ENCODE measurements at regions not wholly inside any gene's neighbourhood (a gene's known extent, or its start where the extent isn't known, plus 50 kb on each side); places are given as distances from the start of the nearest gene placed in this dataset.
A peak's percentile ranks its signal among the peaks of the same experiment; 100 is the strongest.
"Not testable (repeated sequence)": the region's sequence is repeated elsewhere in the genome, so short reads cannot be mapped to it uniquely, and the experiment has no call there.

GRCh38 chr12:60501124-60501729 is 905.4 kb downstream of the SLC16A7 start:
- DNase-seq (ENCODE audit: low spot score): no peak

DNA sequence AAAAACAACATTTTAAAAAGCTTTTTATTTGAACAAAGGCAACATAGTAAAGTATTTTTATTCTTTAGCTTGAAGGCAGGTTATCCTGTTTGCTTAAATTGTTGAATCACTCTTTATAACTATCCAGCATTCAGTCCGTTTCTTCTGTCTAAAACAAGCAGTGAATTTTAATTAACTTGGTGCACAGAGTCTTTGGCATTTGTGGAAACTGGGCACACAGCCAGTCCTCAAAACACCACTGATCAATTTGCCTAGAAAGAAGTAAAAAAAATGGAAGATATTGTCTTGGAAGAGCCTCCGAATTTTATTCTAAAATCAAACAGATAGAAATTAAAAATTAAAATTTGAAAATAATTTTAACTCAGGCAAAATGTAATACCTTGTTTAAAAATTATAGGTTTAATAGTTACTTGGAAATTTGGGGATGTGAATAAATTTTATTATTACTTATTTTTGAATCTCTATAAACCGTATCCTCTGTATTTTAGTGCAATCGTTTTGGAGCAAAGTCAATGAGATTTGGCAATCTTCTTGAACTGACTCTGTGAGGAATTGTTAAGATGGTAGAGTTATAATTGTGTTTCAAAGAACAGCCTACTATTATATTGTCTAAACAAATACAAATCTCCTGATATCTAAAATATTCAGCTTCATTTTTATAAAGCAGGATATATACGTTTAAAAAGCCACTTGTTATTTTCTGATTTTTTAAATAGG is 927.0 kb downstream of the SLC16A7 start:
- DNase-seq (ENCODE audit: low spot score): no peak

- DNase-seq (ENCODE audit: low spot score): no peak
Observed at GRCh38 chr12:60529261-60529660, 933.4 kb downstream of the SLC16A7 start.

DNA sequence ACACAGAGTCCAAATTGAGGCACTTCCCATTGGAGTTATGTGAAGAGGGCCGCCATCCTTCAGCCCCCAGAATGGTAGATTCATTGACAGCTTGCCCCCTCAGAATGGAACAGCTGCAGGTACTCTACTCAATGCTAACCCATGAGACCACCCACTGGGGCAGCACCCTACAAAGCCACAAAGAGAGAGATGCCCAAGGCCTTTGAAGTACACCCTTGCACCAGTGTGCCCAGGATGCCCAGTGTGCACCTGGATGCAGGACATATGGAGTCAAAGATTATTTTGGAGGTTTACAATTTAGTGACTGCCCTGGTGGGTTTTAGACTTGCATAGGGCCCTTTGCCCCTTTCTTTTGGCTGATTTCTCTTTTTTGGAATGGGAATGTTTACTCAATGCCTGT is 933.9 kb downstream of the SLC16A7 start:
- DNase-seq (ENCODE audit: low spot score): no peak

DNA sequence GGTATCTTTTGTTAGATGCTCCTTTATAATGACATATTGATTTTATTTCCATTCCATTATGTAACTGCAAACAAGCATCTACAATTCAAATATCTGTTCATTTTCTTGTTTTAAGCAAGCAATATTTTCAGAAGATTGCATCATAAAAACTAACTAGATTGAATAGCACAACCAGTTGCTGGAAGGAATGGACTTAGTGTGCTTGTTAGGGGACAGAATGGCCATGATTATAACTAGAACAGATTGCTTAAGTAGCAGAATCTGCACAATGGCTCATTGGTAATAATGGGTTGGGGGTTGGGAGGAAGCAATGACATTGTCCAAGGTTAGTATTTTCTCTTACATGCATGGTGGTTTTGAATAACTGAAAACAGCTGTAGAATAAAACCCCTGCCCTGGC is 939.5 kb downstream of the SLC16A7 start:
- DNase-seq (ENCODE audit: low spot score): no peak

DNA sequence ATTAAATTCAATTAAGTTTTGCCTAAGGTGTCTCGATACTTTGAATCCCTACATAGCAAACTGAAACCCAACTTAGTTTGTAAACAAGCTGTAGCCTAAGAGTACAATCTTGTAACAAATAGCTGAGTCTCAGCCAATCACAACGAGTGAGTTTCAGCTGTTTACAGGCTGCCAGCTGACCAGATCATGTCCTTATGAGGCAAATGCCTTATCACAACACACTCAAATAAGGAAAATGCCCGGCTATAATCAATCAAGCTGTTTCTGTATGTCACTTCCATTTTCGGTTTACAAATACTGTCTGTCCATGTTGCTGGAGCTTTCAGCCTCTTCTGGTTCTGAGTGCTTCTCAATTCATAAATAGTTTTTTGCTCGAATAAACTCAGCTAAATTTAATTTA is 943.8 kb downstream of the SLC16A7 start:
- DNase-seq (ENCODE audit: low spot score): peak; percentile 1

- DNase-seq (ENCODE audit: low spot score): no peak
Observed at GRCh38 chr12:60568914-60569313, 973.1 kb downstream of the SLC16A7 start.

DNA sequence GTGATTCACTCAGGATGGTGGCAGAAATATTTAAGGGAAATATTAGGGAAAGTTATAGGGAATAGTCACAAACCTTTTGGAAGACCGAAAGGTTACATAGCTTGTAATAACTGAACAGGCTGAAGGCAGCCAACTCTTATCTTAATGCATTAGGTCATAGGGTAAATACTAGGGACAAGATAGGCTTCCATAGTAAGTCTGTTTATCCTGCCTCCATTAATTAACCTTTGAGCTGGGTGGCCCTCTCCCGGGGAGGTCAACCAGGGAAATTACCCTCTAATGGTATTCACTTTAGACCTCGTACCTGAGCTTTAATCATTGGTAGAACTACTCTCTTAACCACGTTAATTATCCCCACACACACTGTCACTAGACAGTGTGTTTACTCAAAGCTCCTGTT is 981.8 kb downstream of the SLC16A7 start:
- DNase-seq (ENCODE audit: low spot score): no peak

- DNase-seq (ENCODE audit: low spot score): not testable (repeated sequence)
Observed at GRCh38 chr12:60587664-60588063, 991.8 kb downstream of the SLC16A7 start.

- no peak for DNase-seq (ENCODE audit: low spot score)
Observed at GRCh38 chr12:60594035-60594711, 998.3 kb downstream of the SLC16A7 start.

GRCh38 chr12:60602601-60603000 is 1006.8 kb downstream of the SLC16A7 start:
- no peak for DNase-seq (ENCODE audit: low spot score)

- DNase-seq (ENCODE audit: low spot score): not testable (repeated sequence)
Observed at GRCh38 chr12:60603475-60603874, 1007.6 kb downstream of the SLC16A7 start.

- DNase-seq (ENCODE audit: low spot score): no peak
Observed at GRCh38 chr12:60616400-60616799, 1020.6 kb downstream of the SLC16A7 start.

DNA sequence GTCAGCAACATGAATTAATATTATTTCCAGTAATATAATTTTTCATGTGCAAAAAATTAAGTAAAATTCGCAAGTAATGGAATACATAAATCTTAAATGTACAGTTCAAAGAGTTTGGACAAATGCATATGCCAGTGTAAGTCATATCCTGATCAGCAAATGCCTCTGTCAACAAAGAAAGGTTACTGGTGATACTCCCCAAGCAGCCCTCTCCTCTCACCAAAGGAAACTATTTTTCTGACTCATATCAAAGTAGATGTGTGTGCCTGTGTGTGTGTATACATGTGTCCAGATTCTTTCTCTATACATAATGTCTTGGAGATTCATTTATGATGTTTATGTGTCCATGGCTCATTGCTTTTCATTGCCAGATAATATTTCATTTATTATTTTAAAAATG is 1035.0 kb downstream of the SLC16A7 start:
- no peak for DNase-seq (ENCODE audit: low spot score)

- no peak for DNase-seq (ENCODE audit: low spot score)
Observed at GRCh38 chr12:60644076-60644475, 1048.2 kb downstream of the SLC16A7 start.

DNA sequence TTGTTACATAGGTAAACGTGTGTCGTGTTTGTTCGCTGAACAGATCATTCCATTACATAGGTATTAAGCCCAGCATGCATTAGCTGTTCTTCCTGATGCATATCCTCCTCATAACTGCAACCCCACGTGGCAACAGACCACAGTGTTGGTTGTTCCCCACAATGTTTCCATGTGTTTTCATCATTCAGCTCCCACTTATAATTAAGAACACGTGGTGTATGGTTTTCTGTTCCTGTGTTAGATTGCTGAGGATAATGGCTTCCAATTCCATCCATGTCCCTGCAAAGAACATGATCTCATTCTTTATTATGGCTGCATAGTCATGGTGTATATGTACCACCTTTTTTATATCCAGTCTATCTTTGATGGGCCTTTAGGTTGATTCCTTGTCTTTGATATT is 1071.1 kb downstream of the SLC16A7 start:
- DNase-seq (ENCODE audit: low spot score): no peak

DNA sequence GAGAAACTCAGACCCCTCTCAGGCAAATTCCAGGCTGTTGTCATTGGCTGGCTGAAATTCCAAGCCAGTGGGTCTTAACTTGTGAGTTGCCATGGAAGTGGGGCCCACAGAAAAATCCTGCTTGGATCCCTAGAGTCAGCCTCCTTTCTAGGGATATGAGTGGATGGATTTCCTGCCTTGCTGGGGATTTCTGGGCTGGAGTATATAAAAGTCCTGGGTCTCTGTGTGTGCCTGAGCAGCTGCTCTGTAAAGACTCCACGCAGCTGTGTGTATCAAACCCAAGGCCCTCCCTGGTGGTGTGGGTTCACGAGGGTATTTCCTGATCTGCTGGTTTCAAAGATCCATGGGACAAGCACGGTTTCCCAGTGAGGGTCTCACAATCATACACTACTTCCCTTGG is 1077.1 kb downstream of the SLC16A7 start:
- DNase-seq (ENCODE audit: low spot score): no peak

- peak; percentile 6 for DNase-seq (ENCODE audit: low spot score)
Observed at GRCh38 chr12:60684988-60685655, 1089.3 kb downstream of the SLC16A7 start.

GRCh38 chr12:60689137-60689536 is 1093.3 kb downstream of the SLC16A7 start:
- DNase-seq (ENCODE audit: low spot score): no peak

DNA sequence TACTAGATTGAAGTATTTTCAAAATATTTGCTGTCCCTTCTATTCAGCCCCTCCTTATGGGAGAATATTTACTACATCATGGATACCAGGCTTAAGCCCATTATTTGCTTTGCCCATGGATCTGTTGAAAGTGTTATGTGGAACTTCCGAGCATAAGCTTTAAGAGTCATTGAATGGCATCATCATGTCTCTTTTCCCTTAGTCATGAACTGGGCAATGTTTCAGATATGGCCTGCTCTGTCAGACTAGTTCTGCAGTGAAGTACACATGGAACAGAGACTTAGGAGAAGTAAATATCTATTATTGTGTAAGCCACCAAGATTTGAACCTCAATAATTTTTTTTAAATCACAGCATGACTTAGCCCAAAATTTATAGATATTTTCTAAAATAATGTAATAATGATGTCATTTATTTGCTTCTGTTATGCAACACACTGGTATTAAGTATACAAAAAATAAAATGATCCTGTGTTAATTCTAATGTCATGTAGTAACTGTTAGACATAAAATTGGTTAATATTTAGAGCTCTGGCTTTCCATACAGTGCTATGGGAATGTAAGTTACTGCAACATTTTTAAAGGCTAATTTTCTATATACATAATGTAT is 1097.3 kb downstream of the SLC16A7 start:
- no peak for DNase-seq (ENCODE audit: low spot score)

- DNase-seq (ENCODE audit: low spot score): no peak
Observed at GRCh38 chr12:60704171-60704914, 1108.5 kb downstream of the SLC16A7 start.

DNA sequence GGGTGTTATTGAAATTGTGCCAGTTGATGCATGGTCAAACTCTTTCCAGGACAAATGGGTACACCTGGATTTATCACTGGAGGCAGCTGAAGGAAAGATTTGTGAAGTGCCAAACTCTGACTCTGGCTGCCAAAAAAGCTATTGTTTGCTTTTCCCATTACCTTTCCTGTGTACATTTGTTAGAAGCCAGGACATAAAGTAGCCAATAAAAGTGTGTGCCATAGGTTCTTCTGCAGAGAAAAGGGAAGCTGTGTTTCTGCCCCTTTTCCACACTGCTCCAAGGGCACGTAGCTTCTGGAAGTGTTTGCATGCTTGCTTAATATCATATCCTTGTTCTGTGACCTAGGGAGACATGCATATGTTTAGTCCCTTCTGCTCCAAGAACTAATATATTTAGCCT is 1114.4 kb downstream of the SLC16A7 start:
- DNase-seq (ENCODE audit: low spot score): no peak
